Medulla oblongata (tissue), 1 donor: ENCODE measurements at regions not wholly inside any gene's neighbourhood (a gene's known extent, or its start where the extent isn't known, plus 50 kb on each side); places are given as distances from the start of the nearest gene placed in this dataset.

Experiments used
- DNase-seq: peaks from one replicate; pipeline ENCODE4 v3.0.0-alpha.2; 2015; ENCODE audit errors: extremely low spot score

GRCh38 chr20:55264703-55265239 is 740.5 kb downstream of the CBLN4 start:
- DNase-seq, result no peak

- no peak for DNase-seq
Observed at GRCh38 chr20:55258559-55258958, 746.8 kb downstream of the CBLN4 start.

- no peak for DNase-seq
Observed at GRCh38 chr20:55255016-55255415, 750.3 kb downstream of the CBLN4 start.

DNA sequence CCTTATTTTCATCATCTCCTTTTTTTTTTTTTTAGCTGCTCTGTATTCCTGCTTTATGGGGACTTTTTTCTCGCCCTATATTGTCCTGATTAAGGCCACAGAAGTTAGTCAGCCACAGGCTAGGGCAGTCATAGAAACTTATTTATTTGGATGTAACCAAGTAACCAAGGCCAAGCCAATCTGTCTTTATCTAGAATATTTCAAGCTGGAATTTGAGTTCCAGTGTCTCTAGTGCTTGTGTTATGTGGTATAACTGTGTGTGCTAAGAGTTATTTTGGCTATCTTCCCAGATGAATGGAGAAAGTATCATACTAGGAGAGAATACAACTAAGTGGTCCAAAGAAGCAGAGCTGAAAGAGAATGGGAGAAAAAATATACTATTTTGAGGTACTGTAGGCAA is 751.5 kb downstream of the CBLN4 start:
- no peak for DNase-seq

GRCh38 chr20:55252521-55252920 is 752.8 kb downstream of the CBLN4 start:
- DNase-seq, result no peak

DNA sequence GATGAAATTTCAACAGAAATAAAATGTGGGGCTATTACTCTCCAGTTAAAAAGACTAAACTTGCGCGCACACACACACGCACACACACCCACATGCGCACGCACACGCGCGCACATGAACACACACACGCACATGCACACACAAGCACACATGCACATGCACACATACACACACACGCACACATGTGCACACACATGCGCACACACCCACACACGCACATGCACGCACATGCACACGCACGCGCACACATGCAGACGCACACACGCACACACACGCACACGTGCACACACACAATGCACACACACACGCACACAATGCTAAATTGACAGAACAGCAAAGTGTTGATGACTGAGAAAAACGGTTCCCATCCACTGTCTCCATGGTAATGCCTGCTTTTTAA is 754.1 kb downstream of the CBLN4 start:
- DNase-seq, result no peak

- DNase-seq, result no peak
Observed at GRCh38 chr20:55242853-55243252, 762.5 kb downstream of the CBLN4 start.

GRCh38 chr20:55239269-55239668 is 763.9 kb downstream of the DOK5 start:
- no peak for DNase-seq

- no peak for DNase-seq
Observed at GRCh38 chr20:55232647-55233046, 757.3 kb downstream of the DOK5 start.

GRCh38 chr20:55229451-55229850 is 754.1 kb downstream of the DOK5 start:
- DNase-seq, result no peak

DNA sequence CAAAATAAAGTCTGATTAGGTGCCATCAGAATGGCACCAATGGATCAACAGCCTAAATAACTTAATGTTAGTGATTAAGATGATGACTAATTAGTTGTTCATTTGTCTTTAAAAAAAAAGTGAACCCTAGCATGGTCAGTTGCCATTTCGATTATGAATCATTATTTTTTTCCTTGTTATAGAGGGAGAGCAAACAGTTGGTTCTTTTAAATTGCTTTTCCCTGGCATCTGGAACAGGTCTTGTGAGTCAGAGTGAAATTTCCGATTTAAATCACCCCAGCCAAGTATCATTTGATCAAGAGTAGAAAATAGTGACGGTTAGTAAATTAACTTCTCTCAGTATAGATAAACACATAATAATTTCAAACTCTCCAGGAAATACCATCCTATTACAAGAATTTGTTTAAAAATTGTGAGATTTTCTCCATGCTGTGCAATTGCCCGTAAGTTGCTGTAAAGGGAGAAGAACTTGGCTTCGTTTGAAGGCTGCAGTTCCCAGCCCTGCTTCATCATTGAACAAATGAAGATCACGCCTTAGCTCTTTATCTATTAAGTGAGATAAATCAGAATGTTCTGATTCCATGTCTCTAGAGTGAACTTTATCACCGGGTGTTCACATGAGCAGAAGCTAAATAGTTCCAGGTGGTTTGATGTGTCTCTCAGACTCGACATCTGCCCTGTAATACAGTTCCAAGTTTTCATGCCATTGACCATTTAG is 741.3 kb downstream of the DOK5 start:
- no peak for DNase-seq

DNA sequence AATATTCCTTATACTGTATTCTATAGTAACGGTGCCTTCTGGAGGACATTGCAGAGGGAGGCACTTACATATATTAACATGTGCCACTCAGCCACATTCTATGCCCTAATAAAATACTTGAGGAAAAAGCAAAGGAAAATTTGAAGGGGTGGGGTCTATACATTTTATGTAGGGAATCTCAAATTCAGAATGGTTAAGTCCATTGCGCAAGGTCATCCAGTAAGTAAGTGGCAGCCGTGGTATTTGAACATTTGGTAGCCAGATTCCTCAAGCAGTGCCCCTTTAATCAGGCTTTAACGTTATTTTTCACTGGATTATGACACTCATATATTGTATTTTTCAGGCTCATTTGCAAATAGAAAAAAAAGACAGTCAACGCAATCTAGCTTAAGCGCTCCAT is 738.3 kb downstream of the DOK5 start:
- no peak for DNase-seq

- no peak for DNase-seq
Observed at GRCh38 chr20:55211481-55211880, 736.1 kb downstream of the DOK5 start.

- DNase-seq, result no peak
Observed at GRCh38 chr20:55205665-55206064, 730.3 kb downstream of the DOK5 start.

- DNase-seq, result no peak
Observed at GRCh38 chr20:55200317-55200716, 724.9 kb downstream of the DOK5 start.

GRCh38 chr20:55194947-55195346 is 719.6 kb downstream of the DOK5 start:
- no peak for DNase-seq

DNA sequence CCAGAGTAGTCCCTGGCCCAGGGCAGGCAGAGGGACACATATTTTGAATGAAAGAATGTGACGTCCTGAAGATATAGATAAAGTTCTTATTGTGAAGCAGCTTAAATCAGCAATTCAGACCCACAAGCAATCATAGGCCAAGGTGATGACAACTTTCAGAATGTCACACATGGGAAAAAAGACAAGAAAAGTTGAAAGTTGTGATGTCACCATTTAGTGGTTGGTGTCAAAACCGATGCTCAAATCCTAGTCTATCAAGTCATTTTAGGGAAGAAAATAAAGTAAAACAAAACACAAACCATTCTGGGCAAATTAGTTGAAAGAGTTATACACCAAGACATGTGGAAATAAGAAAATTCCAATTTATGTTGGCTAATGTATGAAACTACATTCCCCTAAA is 710.8 kb downstream of the DOK5 start:
- no peak for DNase-seq

- DNase-seq, result no peak
Observed at GRCh38 chr20:55175081-55175480, 699.7 kb downstream of the DOK5 start.

DNA sequence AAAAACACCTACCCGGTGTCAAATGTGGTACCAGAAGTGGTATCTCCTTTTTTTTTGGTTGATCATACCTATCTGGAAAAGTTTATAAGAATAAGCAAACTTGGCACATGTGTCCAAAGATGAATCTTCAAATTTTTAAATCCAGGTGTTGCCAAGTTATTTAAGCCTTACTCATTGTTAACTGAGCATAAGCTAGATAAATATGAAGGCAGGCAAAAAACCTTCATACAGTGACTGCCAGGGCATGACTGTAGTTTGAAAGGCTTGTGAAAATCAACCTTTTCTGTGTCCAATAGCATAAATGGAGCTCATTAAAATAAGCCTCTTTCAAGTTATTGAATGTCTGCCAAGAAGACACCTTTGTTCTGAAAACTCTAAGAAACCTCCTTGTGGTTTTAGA is 699.2 kb downstream of the DOK5 start:
- DNase-seq, result no peak

- no peak for DNase-seq
Observed at GRCh38 chr20:55174172-55174571, 698.8 kb downstream of the DOK5 start.

DNA sequence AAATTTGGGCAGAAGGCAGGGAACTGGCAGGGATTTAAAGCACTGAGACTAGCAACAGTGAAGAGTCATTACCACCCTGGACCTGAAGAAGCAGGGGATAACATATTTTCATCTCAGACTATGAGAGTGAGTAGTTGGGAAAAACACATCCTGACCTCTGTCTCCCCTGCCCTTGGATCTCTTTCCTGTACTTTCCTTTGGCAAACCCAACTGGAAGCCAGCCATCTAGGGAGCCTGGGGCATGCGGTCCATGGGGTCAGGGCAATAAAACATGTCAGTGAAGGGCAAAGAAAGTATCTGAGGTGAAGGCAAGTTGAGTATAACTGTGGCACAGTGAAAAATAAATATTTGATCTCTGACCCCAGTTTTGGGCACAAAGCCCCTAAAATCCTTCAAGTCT is 698.2 kb downstream of the DOK5 start:
- no peak for DNase-seq

DNA sequence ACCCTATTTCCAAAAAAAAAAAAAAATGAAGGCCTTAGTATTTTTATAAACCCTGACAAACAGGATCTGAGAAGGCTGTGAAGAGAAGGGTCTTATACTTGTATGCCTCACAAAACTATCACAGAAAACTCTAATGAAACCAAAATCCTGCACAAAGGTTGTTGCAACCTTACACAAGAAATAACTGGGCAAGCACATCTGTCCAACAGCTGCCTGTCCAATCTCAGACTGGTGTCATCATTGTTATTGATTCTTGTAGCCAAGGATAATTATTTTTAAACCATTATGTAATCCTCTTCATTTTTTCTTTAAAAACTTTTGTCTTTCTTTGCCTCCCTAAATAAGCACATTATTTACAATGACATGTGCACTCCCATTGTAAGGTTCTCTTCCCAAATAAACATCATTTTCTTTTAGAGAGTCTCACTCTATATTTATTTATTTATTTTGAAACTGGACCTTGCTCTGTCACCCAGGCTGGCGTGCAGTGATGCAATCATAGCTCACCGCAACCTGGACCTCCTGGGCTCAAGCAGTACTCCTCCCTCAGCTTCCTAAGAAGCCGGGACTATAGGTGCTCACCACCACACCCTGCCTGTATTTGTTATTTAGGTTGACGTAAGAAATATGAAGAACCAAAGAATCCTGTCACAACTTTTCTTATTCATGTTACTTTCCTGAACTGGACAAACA is 697.1 kb downstream of the DOK5 start:
- no peak for DNase-seq

DNA sequence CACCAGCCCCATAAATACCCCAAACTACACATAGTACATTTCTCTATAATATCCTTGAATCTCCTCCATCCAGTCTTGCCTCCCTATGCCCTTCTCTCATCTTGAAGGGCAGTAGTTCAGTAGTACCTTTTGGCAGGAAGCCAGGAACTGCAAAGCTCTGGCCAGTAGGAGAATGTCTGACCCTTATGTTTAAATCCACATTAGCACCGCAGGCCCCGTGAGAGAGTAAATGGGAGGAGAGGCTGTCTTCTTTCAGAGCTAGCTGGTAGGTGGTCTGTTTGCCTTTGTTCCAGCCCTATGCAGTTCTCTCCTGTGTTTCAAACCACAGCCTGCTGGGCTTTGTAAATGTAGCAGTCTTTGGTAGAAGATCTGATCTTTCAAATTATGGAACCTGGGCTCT is 690.7 kb downstream of the DOK5 start:
- no peak for DNase-seq
